HEK293T (cell line): ENCODE measurements at regions not wholly inside any gene's neighbourhood (a gene's known extent, or its start where the extent isn't known, plus 50 kb on each side); places are given as distances from the start of the nearest gene placed in this dataset.

Experiments
- FOXK2 ChIP-seq: fragments of 450-650 bp; IDR thresholded peaks from 2 replicates; pipeline ENCODE4 v1.6.1; 2016; ENCODE audit warnings: mild to moderate bottlenecking
- NFRKB ChIP-seq: fragments of 450-650 bp; IDR thresholded peaks from 2 replicates; pipeline ENCODE4 v1.6.1; 2016; ENCODE audit warnings: mild to moderate bottlenecking, moderate library complexity
- SP1 ChIP-seq: fragments of 450-650 bp; IDR thresholded peaks from 2 replicates; pipeline ENCODE4 v1.6.1; 2017
- TARDBP ChIP-seq: fragments of 450-650 bp; IDR thresholded peaks from 2 replicates; pipeline ENCODE4 v1.6.1; 2016
- TF ChIP-seq, protein P1 (sequence below): fragments of 450-650 bp; IDR thresholded peaks from 2 replicates; pipeline ENCODE4 v1.6.1; 2016

DNA sequence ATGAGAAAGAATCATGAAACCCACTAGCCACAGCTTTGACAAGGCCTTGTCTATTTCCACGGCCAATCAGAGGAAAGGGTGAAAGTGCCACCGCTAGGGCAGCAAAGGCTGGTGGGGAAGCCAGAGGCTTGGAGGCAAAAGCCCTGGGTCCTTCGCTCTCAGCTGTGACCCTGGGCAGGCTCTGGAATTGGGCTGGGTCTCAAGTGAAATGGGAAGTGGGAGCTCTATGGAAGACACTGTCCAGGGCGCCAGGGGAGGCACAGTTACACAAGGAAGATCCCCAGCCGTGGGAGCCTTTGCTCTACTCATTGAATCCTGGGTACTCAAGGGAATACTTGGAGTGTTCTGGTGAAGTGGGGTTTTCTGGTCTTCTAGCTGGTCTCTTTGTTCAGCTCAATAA lies 136.2 kb downstream of the ASB7 start:
- TF ChIP-seq TARDBP = no peak
- TF ChIP-seq SP1 = no peak
- TF ChIP-seq NFRKB = no peak
- TF ChIP-seq, protein P1, sequence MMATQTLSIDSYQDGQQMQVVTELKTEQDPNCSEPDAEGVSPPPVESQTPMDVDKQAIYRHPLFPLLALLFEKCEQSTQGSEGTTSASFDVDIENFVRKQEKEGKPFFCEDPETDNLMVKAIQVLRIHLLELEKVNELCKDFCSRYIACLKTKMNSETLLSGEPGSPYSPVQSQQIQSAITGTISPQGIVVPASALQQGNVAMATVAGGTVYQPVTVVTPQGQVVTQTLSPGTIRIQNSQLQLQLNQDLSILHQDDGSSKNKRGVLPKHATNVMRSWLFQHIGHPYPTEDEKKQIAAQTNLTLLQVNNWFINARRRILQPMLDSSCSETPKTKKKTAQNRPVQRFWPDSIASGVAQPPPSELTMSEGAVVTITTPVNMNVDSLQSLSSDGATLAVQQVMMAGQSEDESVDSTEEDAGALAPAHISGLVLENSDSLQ = no peak
- no peak for TF ChIP-seq FOXK2
